GM18867 (cell line): ENCODE measurements at regions not wholly inside any gene's neighbourhood (a gene's known extent, or its start where the extent isn't known, plus 50 kb on each side); places are given as distances from the start of the nearest gene placed in this dataset.
A peak's percentile ranks its signal among the peaks of the same experiment; 100 is the strongest.
"Not testable (repeated sequence)": the region's sequence is repeated elsewhere in the genome, so short reads cannot be mapped to it uniquely, and the experiment has no call there.

Experiments used
- ATAC-seq: cut with Tn5 transposase; IDR thresholded peaks from one replicate; pipeline ENCODE4 v1.9.1; 2021; ENCODE audit warnings: mild to moderate bottlenecking, moderate library complexity; ENCODE audit not compliant: unreplicated experiment

DNA sequence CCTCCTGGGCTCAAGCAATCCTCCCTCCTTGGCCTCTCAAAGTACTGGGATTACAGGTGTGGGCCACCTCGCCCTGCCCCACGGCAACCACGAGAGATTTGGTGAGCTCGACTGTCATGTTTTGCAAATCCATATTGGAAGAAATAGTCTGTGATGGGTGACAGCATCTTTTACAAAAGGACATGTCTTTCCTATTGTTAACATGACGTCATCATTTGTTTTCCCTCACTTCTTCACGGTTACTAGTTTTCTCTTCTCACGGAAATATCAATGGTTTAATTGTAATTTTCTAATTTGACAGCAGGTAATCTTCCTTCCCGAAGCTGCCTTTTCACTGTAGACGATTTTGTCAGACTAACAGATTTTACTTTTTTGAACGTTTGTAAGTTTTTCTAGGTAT lies 110.8 kb upstream of the GREM2 start:
- ATAC-seq = no peak

DNA sequence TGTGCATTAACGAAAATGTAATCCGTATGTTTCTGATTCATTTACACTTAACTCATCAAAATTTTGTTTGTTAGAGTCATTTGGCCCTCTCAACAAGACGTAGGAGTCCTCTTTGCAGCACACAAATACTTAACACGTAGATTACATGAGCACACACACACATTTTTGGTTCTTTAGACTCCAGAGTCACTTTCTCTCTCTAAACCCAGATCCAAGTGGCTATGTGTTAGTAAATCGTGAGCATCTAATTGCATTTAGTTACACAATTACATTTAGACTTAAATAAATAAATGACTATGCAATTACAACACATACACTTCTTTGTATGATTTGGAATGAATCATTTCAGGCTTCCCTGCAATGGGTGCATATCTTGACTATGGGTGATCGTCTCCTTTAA lies 109.0 kb upstream of the GREM2 start:
- no peak for ATAC-seq

DNA sequence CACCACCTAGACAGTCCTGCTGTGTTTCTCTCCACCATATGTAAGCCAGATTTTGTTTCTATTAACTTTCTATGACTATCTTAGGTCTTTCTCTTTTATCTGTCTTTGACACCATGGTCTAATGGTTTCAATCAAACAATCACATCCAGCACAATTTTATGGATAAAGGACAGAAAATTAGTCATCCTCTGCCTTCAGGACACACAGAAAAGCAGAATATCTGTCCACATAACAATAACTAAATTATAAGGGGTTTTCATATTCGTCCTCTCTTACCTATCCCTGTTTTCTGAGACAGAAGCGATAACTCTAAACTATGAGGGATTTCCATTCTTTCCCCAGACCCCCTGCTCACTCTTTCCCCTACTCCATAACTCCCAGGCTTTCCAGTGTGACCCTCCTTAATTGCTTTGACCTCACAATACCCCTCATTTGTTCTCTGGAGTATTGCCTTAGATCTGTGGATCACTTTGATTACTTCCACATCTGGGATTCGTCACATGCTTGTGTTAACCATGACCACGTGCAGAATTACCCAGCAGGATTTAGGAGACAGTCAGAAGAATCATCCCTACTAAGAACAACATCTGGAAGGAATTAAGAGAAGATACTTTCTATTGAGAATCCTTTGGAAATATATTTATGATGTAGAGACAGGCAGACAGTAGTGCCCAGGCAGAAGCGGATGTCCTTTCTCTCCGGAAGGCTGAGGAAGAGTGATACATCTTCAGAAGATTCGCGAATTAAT lies 108.2 kb upstream of the GREM2 start:
- ATAC-seq = no peak

DNA sequence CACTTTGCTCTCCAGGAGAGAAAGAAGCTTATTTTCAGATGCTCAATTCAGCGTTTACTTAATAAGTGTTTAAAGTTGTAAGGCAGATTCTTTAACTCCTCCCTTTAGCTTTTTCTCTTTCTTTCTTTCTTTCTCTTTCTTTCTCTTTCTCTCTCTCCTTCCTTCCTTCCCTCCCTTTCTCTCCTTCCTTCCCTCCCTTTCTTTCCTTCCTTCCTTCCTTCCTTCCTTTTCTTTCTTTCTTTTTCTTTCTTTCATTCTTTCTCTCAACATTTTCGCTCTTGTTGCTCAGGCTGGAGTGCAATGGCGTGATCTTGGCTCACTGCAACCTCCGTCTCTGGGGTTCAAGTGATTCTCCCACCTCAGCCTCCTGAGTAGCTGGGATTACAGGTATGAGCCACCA lies 104.6 kb upstream of the GREM2 start:
- not testable (repeated sequence) for ATAC-seq

DNA sequence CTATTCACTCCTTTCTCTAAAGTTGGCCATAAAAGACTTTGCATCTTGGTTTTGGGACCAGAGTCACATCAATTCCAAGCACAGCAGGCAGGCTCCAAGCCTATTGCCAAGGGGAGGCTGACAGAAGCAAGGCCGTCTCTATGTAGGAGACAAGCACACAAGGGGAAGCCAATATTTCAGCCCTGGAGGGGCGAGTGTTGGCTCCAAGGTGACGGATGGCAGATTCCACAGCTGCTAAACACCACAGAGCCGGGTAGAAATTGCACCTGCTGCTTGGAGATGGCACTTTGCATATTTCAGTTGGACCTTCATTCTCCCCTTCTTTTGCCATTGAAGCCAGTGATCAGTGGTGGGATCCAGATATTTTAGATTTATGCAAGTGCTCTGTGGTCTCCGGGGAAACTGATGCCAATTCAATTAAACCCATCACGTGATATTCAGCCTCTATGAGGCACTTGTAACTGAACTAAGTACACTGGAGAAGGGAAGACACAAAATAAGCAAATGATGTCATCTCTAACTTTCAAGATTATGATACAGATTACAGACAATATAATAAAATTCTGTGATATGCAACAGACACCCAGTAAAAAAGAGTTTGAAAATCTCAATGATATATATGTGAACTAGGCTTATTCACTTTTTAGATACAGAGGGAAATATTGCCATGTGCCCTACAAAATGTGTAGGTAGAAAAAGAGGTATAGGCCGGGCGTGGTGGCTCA lies 102.8 kb upstream of the GREM2 start:
- no peak for ATAC-seq

GRCh38 chr1:240712014-240712731 lies 100.2 kb upstream of the GREM2 start:
- ATAC-seq = no peak

DNA sequence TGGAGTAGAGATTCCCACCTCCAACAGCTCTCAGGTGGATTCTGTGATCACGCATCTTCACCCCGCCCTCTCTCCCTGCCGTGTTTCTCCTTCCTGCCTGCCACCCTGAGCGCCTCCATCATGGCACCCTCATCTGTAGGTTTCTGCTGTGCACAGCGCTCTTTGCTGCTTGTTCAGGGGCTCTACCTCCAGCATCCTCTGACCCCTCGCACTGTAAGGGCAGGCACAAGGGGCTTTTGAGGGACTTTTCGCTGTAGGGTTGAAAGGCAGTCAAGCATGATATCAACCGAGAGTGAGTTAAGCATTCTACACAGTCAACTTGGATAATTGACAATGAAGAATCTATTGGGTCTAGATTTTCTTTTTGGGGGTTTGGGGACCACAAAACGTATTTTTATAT lies 99.1 kb upstream of the GREM2 start:
- ATAC-seq = no peak

DNA sequence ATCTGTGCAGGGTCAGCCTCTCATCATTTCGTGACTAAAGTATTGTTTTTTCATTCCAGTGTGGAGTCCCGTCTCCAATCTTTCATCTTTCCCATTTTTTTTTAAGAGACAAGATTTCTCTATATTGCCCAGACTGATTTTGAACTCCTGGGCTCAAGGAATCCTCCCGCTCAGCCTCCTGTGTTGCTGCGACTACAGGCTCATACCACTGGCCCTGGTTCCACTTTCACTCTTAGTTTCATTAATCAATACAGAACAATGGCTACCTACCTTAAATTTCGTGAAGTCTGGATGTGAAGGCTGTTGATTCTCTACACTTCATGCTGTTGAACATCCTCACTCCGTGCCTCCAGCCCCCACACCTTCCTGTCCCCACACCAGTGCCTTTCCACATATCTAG lies 97.7 kb upstream of the GREM2 start:
- peak; percentile 58 for ATAC-seq

GRCh38 chr1:240706150-240706935 lies 94.4 kb upstream of the GREM2 start:
- no peak for ATAC-seq

- ATAC-seq = no peak
Observed at GRCh38 chr1:240705579-240705978, 93.6 kb upstream of the GREM2 start.

DNA sequence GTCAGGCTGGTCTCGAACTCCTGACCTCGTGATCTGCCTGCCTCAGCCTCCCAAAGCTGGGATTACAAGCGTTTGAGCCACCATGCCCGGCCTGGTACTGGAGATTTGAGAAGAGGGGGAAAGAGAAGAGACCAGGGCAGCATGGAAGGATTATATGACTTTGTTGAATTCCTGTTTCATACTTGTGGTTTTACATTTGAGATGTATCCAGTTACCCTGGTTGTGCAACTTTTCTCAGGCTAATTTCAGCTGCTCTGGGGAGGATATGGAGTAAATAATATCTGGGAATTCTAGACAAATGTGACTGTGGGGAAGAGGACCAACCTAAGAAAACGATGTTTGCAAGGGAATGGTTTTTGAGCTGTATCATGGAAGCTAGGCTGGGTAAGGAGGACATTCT lies 89.5 kb upstream of the GREM2 start:
- no peak for ATAC-seq

GRCh38 chr1:240695416-240695815 lies 83.5 kb upstream of the GREM2 start:
- ATAC-seq = no peak

- ATAC-seq = no peak
Observed at GRCh38 chr1:240693844-240694243, 81.9 kb upstream of the GREM2 start.

GRCh38 chr1:240693036-240693435 lies 81.1 kb upstream of the GREM2 start:
- no peak for ATAC-seq

GRCh38 chr1:240691909-240692705 lies 80.2 kb upstream of the GREM2 start:
- no peak for ATAC-seq

DNA sequence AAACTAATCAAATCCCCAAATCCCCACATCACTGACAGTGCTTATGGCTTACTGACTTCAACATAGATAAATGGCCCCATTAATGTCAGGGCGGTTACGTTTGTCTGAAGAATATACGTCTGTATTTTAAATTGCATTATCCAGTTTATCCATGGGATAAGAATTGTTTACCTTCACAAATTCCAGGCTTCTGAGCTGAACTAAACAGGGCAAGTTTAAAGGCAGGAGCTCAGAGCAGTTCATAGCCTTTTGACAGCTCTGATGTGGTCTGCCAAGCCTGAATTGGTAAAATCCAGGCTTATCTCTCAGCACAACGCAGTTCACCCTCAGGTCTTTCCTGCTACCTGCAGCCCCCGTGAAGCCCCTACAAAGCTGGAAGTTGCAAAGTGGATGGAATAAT lies 79.5 kb upstream of the GREM2 start:
- ATAC-seq = no peak

DNA sequence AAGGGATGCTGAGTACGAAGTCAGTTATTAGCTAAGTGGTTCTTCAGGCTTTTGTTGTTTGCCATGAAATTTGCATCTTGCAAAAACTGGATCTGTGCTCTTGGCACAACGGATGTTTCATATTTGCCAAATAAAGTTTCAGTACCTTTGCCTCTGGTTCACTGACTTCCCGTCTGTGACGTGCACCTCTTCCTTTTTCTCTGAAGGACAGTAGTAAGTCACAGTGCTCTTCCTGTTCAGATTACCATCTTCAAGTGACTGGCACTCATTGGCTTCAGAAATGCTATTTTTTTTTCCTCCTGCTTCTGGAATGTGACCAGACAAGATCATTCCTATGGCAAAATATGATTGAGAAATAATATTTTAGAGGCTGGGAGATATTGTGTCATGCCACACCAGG lies 75.9 kb upstream of the GREM2 start:
- peak; percentile 81 for ATAC-seq

GRCh38 chr1:240683576-240683975 lies 71.6 kb upstream of the GREM2 start:
- no peak for ATAC-seq

DNA sequence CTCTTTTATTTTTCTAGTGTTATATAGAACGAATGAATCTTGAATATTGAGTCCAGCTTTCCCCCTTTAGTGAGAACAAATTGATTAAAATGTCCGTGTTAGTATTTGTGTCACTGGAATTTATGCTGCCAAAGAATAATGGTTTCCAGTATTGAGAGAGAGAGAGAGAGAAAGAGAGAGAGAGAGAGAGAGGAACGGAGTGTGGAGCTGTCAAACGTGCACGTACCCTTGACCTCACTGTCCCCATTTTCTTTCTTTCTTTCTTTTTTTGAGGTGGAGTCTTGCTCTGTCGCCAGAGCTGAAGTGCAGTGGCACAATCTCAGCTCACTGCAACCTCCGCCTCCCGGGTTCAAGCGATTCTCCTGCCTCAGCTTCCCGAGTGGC lies 70.9 kb upstream of the GREM2 start:
- no peak for ATAC-seq

DNA sequence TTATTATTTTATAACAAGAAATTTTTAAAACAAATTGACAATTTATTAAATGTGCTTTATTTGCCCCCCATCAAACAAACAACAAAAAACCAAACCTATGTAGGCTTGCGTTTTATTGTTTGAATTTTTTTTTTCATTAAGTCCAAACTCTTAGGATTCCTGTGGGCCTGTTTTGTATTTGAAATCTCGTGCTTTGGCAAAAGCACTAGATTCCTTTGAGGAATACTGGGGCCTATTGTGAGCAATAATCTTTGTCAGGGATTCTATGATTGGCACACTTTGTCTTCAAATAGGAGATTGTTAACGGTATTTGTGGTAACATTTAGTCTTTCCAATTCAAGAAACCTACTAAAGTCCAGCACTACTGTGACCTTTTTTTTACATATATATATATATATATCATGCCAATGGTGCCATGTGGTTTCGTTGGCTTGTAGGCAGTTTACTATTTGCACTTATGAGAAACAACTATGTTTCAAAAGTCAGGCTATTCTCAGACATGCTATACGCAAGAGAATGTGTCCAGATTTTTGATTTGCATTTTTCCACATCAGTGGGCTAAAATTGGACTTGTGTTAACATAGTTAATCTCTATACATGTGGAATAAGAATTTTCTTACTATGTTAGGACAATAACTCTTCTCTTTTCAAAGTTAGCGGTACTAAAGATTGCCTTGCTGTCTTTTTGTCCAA lies 70.4 kb upstream of the GREM2 start:
- no peak for ATAC-seq
